ENCODE measurements at regions not wholly inside any gene's neighbourhood (a gene's known extent, or its start where the extent isn't known, plus 50 kb on each side); places are given as distances from the start of the nearest gene placed in this dataset.

- H3K4me3 ChIP-seq (ENCODE audit: low read depth, low read length) = no peak overlapping the region
- H3K9me3 ChIP-seq = no peaks in the 10 kb centered on the region
- H3K4me1 ChIP-seq = no peaks in the 10 kb centered on the region
- H3K27ac Mint-ChIP-seq (ENCODE audit: unreplicated experiment) = no peak overlapping the region
- no peaks in the 10 kb centered on the region for H3K36me3 Mint-ChIP-seq (ENCODE audit: insufficient read depth, unreplicated experiment)
- TF ChIP-seq CTCF (IDR thresholded peaks at IDR 0.05; ENCODE audit: insufficient read depth in 1 of 2, low read depth in 1 of 2, low read length in 1 of 2, severe bottlenecking in 1 of 2, unreplicated experiment in 1 of 2) = no peak
- no peak for DNase-seq
- ChIA-PET CTCF (no interaction called here), POLR2A (no interaction called here)
- no peaks in the 10 kb centered on the region for H3K36me3 ChIP-seq (ENCODE audit: control insufficient read depth, insufficient read depth, low read length)
- no peaks in the 10 kb centered on the region for H3K27me3 ChIP-seq (replicated peaks; ENCODE audit: control insufficient read depth, insufficient read depth, low read length)
- H3K27me3 Mint-ChIP-seq (ENCODE audit: insufficient read depth, unreplicated experiment) = no peaks in the 10 kb centered on the region
- no TSS peak for BruUV-seq (replicated peaks)
- H3K9me3 Mint-ChIP-seq (ENCODE audit: unreplicated experiment) = no peaks in the 10 kb centered on the region
- no peaks in the 10 kb centered on the region for H3K4me1 Mint-ChIP-seq (ENCODE audit: low read depth, unreplicated experiment)
- H3K4me3 Mint-ChIP-seq (ENCODE audit: unreplicated experiment) = no peak overlapping the region
- intact Hi-C loops (cut with micrococcal nuclease; ENCODE audit: unreplicated experiment) = no loop called here
These were observed 210.8 kb upstream of the FLRT2 start for GRCh38 chr14:85319101-85319500.

GRCh38 chr14:85319998-85320630 is 209.8 kb upstream of the FLRT2 start:
- Mint-ChIP-seq H3K4me1 (ENCODE audit: low read depth, unreplicated experiment) (no peaks in the 10 kb centered on the region), H3K27me3 (ENCODE audit: insufficient read depth, unreplicated experiment) (no peaks in the 10 kb centered on the region), H3K9me3 (ENCODE audit: unreplicated experiment) (no peaks in the 10 kb centered on the region), H3K4me3 (ENCODE audit: unreplicated experiment) (no peak overlapping the region), H3K36me3 (ENCODE audit: insufficient read depth, unreplicated experiment) (no peaks in the 10 kb centered on the region), H3K27ac (ENCODE audit: unreplicated experiment) (no peak overlapping the region)
- intact Hi-C loops (cut with micrococcal nuclease; ENCODE audit: unreplicated experiment) = no loop called here
- TF ChIP-seq CTCF (IDR thresholded peaks at IDR 0.05; ENCODE audit: insufficient read depth in 1 of 2, low read depth in 1 of 2, low read length in 1 of 2, severe bottlenecking in 1 of 2, unreplicated experiment in 1 of 2) = no peak
- no TSS peak for BruUV-seq (replicated peaks)
- no peaks in the 10 kb centered on the region for H3K9me3 ChIP-seq
- no peaks in the 10 kb centered on the region for H3K4me1 ChIP-seq
- no peaks in the 10 kb centered on the region for H3K27me3 ChIP-seq (replicated peaks; ENCODE audit: control insufficient read depth, insufficient read depth, low read length)
- POLR2A ChIA-PET = no interaction called here
- no peaks in the 10 kb centered on the region for H3K36me3 ChIP-seq (ENCODE audit: control insufficient read depth, insufficient read depth, low read length)
- CTCF ChIA-PET = no interaction called here
- no peak for DNase-seq
- H3K4me3 ChIP-seq (ENCODE audit: low read depth, low read length) = no peak overlapping the region

- ChIA-PET CTCF (no interaction called here), POLR2A (interaction anchor here (0.6 kb wide), 1 partner anchor 11 kb away, joined by 4 read pairs; no protein-coding TSS in a partner anchor)
- no peaks in the 10 kb centered on the region for H3K27me3 ChIP-seq (replicated peaks; ENCODE audit: control insufficient read depth, insufficient read depth, low read length)
- no peaks in the 10 kb centered on the region for H3K27me3 Mint-ChIP-seq (ENCODE audit: insufficient read depth, unreplicated experiment)
- DNase-seq = no peak
- BruUV-seq (replicated peaks) = no TSS peak
- no peak overlapping the region for H3K4me3 ChIP-seq (ENCODE audit: low read depth, low read length)
- no peak overlapping the region for H3K27ac Mint-ChIP-seq (ENCODE audit: unreplicated experiment)
- no peak overlapping the region for H3K4me3 Mint-ChIP-seq (ENCODE audit: unreplicated experiment)
- intact Hi-C loops (cut with micrococcal nuclease; ENCODE audit: unreplicated experiment) = no loop called here
- H3K36me3 ChIP-seq (ENCODE audit: control insufficient read depth, insufficient read depth, low read length) = no peaks in the 10 kb centered on the region
- no peaks in the 10 kb centered on the region for H3K9me3 ChIP-seq
- TF ChIP-seq CTCF (IDR thresholded peaks at IDR 0.05; ENCODE audit: insufficient read depth in 1 of 2, low read depth in 1 of 2, low read length in 1 of 2, severe bottlenecking in 1 of 2, unreplicated experiment in 1 of 2) = no peak
- no peaks in the 10 kb centered on the region for H3K4me1 ChIP-seq
- H3K4me1 Mint-ChIP-seq (ENCODE audit: low read depth, unreplicated experiment) = no peaks in the 10 kb centered on the region
- H3K36me3 Mint-ChIP-seq (ENCODE audit: insufficient read depth, unreplicated experiment) = no peaks in the 10 kb centered on the region
- H3K9me3 Mint-ChIP-seq (ENCODE audit: unreplicated experiment) = no peaks in the 10 kb centered on the region
These were observed 204.6 kb upstream of the FLRT2 start for GRCh38 chr14:85325134-85326017.

Data from Caco-2 (cell line).